WTC11 (cell line): ENCODE measurements at regions not wholly inside any gene's neighbourhood (a gene's known extent, or its start where the extent isn't known, plus 50 kb on each side); places are given as distances from the start of the nearest gene placed in this dataset.
"Not testable (repeated sequence)": the region's sequence is repeated elsewhere in the genome, so short reads cannot be mapped to it uniquely, and the experiment has no call there.

Experiments
- ATAC-seq: fragments of 200-7000 bp; cut with Tn5 transposase; 2 replicates; pipeline ENCODE4 v1.10.0; 2021; ENCODE audit warnings: mild to moderate bottlenecking, moderate library complexity
- CTCF ChIA-PET: fragments of 300-600 bp; sonication (Branson Sonifier 250); formaldehyde crosslinking; loops from one replicate; lab custom pipeline; 2021; ENCODE audit warnings: antibody characterized with exemption; lab: Charles Lee
- POLR2A ChIA-PET: fragments of 350-600 bp; sonication (Branson Sonifier 250); formaldehyde crosslinking; loops from one replicate; lab custom pipeline; 2021; ENCODE audit warnings: antibody characterized with exemption; lab: Charles Lee
- DNase-seq: peaks from one replicate; pipeline ENCODE4 v3.0.0; 2021; ENCODE audit warnings: low spot score
- H3K27ac Mint-ChIP-seq: 2 replicates; pipeline ENCODE4 v1.8.0; 2021; ENCODE audit warnings: mixed read lengths
- H3K27me3 Mint-ChIP-seq: 2 replicates; pipeline ENCODE4 v1.8.0; 2021; ENCODE audit warnings: low read depth, mild to moderate bottlenecking, moderate library complexity, mixed read lengths
- H3K36me3 Mint-ChIP-seq: 2 replicates; pipeline ENCODE4 v1.8.0; 2021; ENCODE audit warnings: mixed read lengths
- H3K4me1 Mint-ChIP-seq: 2 replicates; pipeline ENCODE4 v1.8.0; 2022; ENCODE audit warnings: mixed read lengths
- H3K4me3 Mint-ChIP-seq: 2 replicates; pipeline ENCODE4 v1.8.0; 2021; ENCODE audit warnings: mild to moderate bottlenecking, moderate library complexity, mixed read lengths
- H3K9me3 Mint-ChIP-seq: 2 replicates; pipeline ENCODE4 v1.8.0; 2021; ENCODE audit warnings: mixed read lengths
- AR ChIP-seq: fragments of 250-450 bp; sonication (Bioruptor Pico); IDR thresholded peaks from 2 replicates; pipeline ENCODE4 v1.9.0; 2021; ENCODE audit warnings: mild to moderate bottlenecking
- ATF1 ChIP-seq: sonication (generic); formaldehyde crosslinking; IDR thresholded peaks from 2 replicates; pipeline ENCODE4 v1.8.1; 2023; ENCODE audit warnings: mild to moderate bottlenecking, moderate library complexity, missing genetic modification reagents
- CTCF ChIP-seq: fragments of 200-600 bp; IDR thresholded peaks from 2 replicates; pipeline ENCODE4 v1.8.0; 2022; ENCODE audit warnings: antibody characterized with exemption
- GRHL2 ChIP-seq: fragments of 250-450 bp; sonication (Bioruptor Pico); IDR thresholded peaks from 2 replicates; pipeline ENCODE4 v1.8.0; 2022; ENCODE audit warnings: mild to moderate bottlenecking, moderate library complexity; ENCODE audit not compliant: insufficient replicate concordance, severe bottlenecking
- GTF2I ChIP-seq: fragments of 250-450 bp; sonication (Bioruptor Pico); conservative IDR thresholded peaks from 2 replicates; pipeline ENCODE4 v1.4.0; 2021; ENCODE audit warnings: mild to moderate bottlenecking
- IRF1 ChIP-seq: sonication (generic); formaldehyde crosslinking; IDR thresholded peaks from 2 replicates; pipeline ENCODE4 v1.8.0; 2023; ENCODE audit warnings: missing genetic modification reagents
- IRF2 ChIP-seq: sonication (generic); formaldehyde crosslinking; IDR thresholded peaks from 2 replicates; pipeline ENCODE4 v1.8.0; 2022; ENCODE audit warnings: low read depth, missing genetic modification reagents, borderline replicate concordance
- JAZF1 ChIP-seq: fragments of 250-450 bp; sonication (Bioruptor Pico); IDR thresholded peaks from 2 replicates; pipeline ENCODE4 v1.9.0; 2021; ENCODE audit warnings: moderate library complexity, mild to moderate bottlenecking, inconsistent platforms
- MXD4 ChIP-seq: fragments of 250-450 bp; sonication (Bioruptor Pico); IDR thresholded peaks from 2 replicates; pipeline ENCODE4 v1.8.0; 2021; ENCODE audit warnings: mild to moderate bottlenecking, moderate library complexity, borderline replicate concordance
- MYBL2 ChIP-seq: sonication (generic); formaldehyde crosslinking; IDR thresholded peaks from 2 replicates; pipeline ENCODE4 v1.8.1; 2023; ENCODE audit warnings: mild to moderate bottlenecking, moderate library complexity, missing genetic modification reagents
- NFE2L1 ChIP-seq: sonication (generic); formaldehyde crosslinking; IDR thresholded peaks from 2 replicates; pipeline ENCODE4 v1.8.1; 2023; ENCODE audit warnings: missing genetic modification reagents
- NR1H2 ChIP-seq: sonication (generic); formaldehyde crosslinking; IDR thresholded peaks from 2 replicates; pipeline ENCODE4 v1.9.0; 2021; ENCODE audit warnings: mild to moderate bottlenecking, moderate library complexity, missing genetic modification reagents
- OVOL2 ChIP-seq: fragments of 250-450 bp; sonication (Bioruptor Pico); IDR thresholded peaks from 2 replicates; pipeline ENCODE4 v1.9.0; 2021; ENCODE audit warnings: mild to moderate bottlenecking, borderline replicate concordance
- SP1 ChIP-seq: sonication (generic); formaldehyde crosslinking; conservative IDR thresholded peaks from 2 replicates; pipeline ENCODE4 v1.8.1; 2022; ENCODE audit warnings: missing genetic modification reagents
- STAT6 ChIP-seq: sonication (generic); formaldehyde crosslinking; conservative IDR thresholded peaks from 2 replicates; pipeline ENCODE4 v1.8.1; 2023; ENCODE audit warnings: mild to moderate bottlenecking, low read depth, missing genetic modification reagents, moderate library complexity
- USF2 ChIP-seq: sonication (generic); formaldehyde crosslinking; IDR thresholded peaks from 2 replicates; pipeline ENCODE4 v1.8.1; 2023; ENCODE audit warnings: mild to moderate bottlenecking, missing genetic modification reagents, moderate library complexity
- ZNF121 ChIP-seq: sonication (generic); formaldehyde crosslinking; IDR thresholded peaks from 2 replicates; pipeline ENCODE4 v1.8.0; 2023; ENCODE audit warnings: missing genetic modification reagents
- ZNF263 ChIP-seq: sonication (generic); formaldehyde crosslinking; IDR thresholded peaks from 2 replicates; pipeline ENCODE4 v1.8.1; 2022; ENCODE audit warnings: low read depth, mild to moderate bottlenecking, moderate library complexity, missing genetic modification reagents
- ZNF281 ChIP-seq: sonication (generic); formaldehyde crosslinking; IDR thresholded peaks from 2 replicates; pipeline ENCODE4 v1.8.0; 2023; ENCODE audit warnings: mild to moderate bottlenecking, missing genetic modification reagents

GRCh38 chrX:37925761-37926160, 78.4 kb upstream of the DYNLT3 start:
- not testable (repeated sequence) for ATAC-seq

GRCh38 chrX:37926700-37927099, 79.3 kb upstream of the DYNLT3 start:
- Mint-ChIP-seq H3K27ac (no peak overlapping the region), H3K4me1 (no peaks in the 10 kb centered on the region), H3K9me3 (peaks cover 4% of the 10 kb centered on the region; the same call in 1 of the 2 replicates), H3K36me3 (no peaks in the 10 kb centered on the region), H3K4me3 (no peak overlapping the region), H3K27me3 (no peaks in the 10 kb centered on the region)
- TF ChIP-seq GTF2I (CRISPR knock-in tag) (no peak), SP1 (CRISPR knock-in tag) (no peak), AR (CRISPR knock-in tag) (no peak), ZNF263 (no peak), NFE2L1 (CRISPR knock-in tag) (no peak), STAT6 (CRISPR knock-in tag) (no peak), ATF1 (CRISPR knock-in tag) (no peak), CTCF (no peak), IRF2 (CRISPR knock-in tag) (no peak), GRHL2 (CRISPR knock-in tag) (no peak), NR1H2 (no peak), USF2 (CRISPR knock-in tag) (no peak), OVOL2 (CRISPR knock-in tag) (no peak), IRF1 (CRISPR knock-in tag) (no peak), ZNF281 (CRISPR knock-in tag) (no peak), JAZF1 (CRISPR knock-in tag) (no peak), MXD4 (CRISPR knock-in tag) (no peak), MYBL2 (CRISPR knock-in tag) (no peak), ZNF121 (no peak)
- no peak for DNase-seq
- ChIA-PET CTCF (interaction anchor here (1.2 kb wide), 1 partner anchor 69 kb away, joined by 3 read pairs; no protein-coding TSS in a partner anchor), POLR2A (no interaction called here)
- ATAC-seq = no peak

More at GRCh38 chrX:37925761-37926160, 78.4 kb upstream of the DYNLT3 start:
- POLR2A ChIA-PET, H3K9me3 Mint-ChIP-seq, H3K4me3 Mint-ChIP-seq, H3K36me3 Mint-ChIP-seq, DNase-seq, H3K27ac Mint-ChIP-seq, H3K27me3 Mint-ChIP-seq, H3K4me1 Mint-ChIP-seq: not testable (repeated sequence)
- CTCF ChIA-PET = interaction anchor here (1.2 kb wide), 1 partner anchor 70 kb away, joined by 3 read pairs; no protein-coding TSS in a partner anchor
